H4 (cell line): ENCODE measurements at regions not wholly inside any gene's neighbourhood (a gene's known extent, or its start where the extent isn't known, plus 50 kb on each side); places are given as distances from the start of the nearest gene placed in this dataset.
"Not testable (repeated sequence)": the region's sequence is repeated elsewhere in the genome, so short reads cannot be mapped to it uniquely, and the experiment has no call there.

ENCODE experiments used
- DNase-seq: peaks from one replicate; pipeline ENCODE4 v3.0.0-alpha.2; 2015; ENCODE audit warnings: low spot score

GRCh38 chr10:123221418-123221817, 67.2 kb downstream of the BUB3 start:
- DNase-seq: no peak

- no peak for DNase-seq
Measured at GRCh38 chr10:123222832-123223231, 68.6 kb downstream of the BUB3 start.

GRCh38 chr10:123227706-123228105, 73.5 kb downstream of the BUB3 start:
- DNase-seq: no peak

GRCh38 chr10:123229927-123230630, 75.9 kb downstream of the BUB3 start:
- DNase-seq: no peak

- DNase-seq: not testable (repeated sequence)
Measured at GRCh38 chr10:123232879-123233278, 78.7 kb downstream of the BUB3 start.

GRCh38 chr10:123235014-123235413, 80.8 kb downstream of the BUB3 start:
- not testable (repeated sequence) for DNase-seq

GRCh38 chr10:123236126-123236525, 81.9 kb downstream of the BUB3 start:
- no peak for DNase-seq

GRCh38 chr10:123240250-123240649, 86.0 kb downstream of the BUB3 start:
- DNase-seq: no peak

- no peak for DNase-seq
Measured at GRCh38 chr10:123240776-123241175, 86.6 kb downstream of the BUB3 start.

GRCh38 chr10:123241391-123242141, 87.4 kb downstream of the BUB3 start:
- no peak for DNase-seq

- no peak for DNase-seq
Measured at GRCh38 chr10:123244747-123245146, 90.5 kb downstream of the BUB3 start.

GRCh38 chr10:123245264-123245663, 91.1 kb downstream of the BUB3 start:
- no peak for DNase-seq

- no peak for DNase-seq
Measured at GRCh38 chr10:123249894-123250293, 95.7 kb downstream of the BUB3 start.

- DNase-seq: no peak
Measured at GRCh38 chr10:123250640-123251039, 96.4 kb downstream of the BUB3 start.

- DNase-seq: no peak
Measured at GRCh38 chr10:123252779-123253178, 98.6 kb downstream of the BUB3 start.

GRCh38 chr10:123254343-123254742, 100.1 kb downstream of the BUB3 start:
- not testable (repeated sequence) for DNase-seq

- DNase-seq: no peak
Measured at GRCh38 chr10:123257904-123258456, 103.8 kb downstream of the BUB3 start.

GRCh38 chr10:123259081-123259480, 104.9 kb downstream of the BUB3 start:
- no peak for DNase-seq

- DNase-seq: no peak
Measured at GRCh38 chr10:123259791-123260190, 105.6 kb downstream of the BUB3 start.

GRCh38 chr10:123262456-123262855, 108.3 kb downstream of the BUB3 start:
- no peak for DNase-seq

- no peak for DNase-seq
Measured at GRCh38 chr10:123266971-123267370, 112.8 kb downstream of the BUB3 start.

- DNase-seq: no peak
Measured at GRCh38 chr10:123269017-123269552, 114.9 kb downstream of the BUB3 start.

- DNase-seq: no peak
Measured at GRCh38 chr10:123269675-123270074, 115.5 kb downstream of the BUB3 start.
